GM12891 (cell line): ENCODE measurements at regions not wholly inside any gene's neighbourhood (a gene's known extent, or its start where the extent isn't known, plus 50 kb on each side); places are given as distances from the start of the nearest gene placed in this dataset.

Experiments
- POLR2A ChIP-seq: IDR thresholded peaks from 2 replicates; pipeline ENCODE4 v1.6.1; 2011; ENCODE audit warnings: low read depth, low read length, control low read depth
- POLR2AphosphoS5 ChIP-seq: IDR thresholded peaks from 2 replicates; pipeline ENCODE4 v1.6.1; 2011; ENCODE audit warnings: low read depth, low read length, control low read depth
- SPI1 ChIP-seq: IDR thresholded peaks from 2 replicates; pipeline ENCODE4 v1.6.1; 2011; ENCODE audit warnings: low read depth, low read length, control low read depth

GRCh38 chr11:25943777-25944661, 387.9 kb upstream of the ANO3 start:
- TF ChIP-seq POLR2AphosphoS5, result no peak
- TF ChIP-seq POLR2A, result no peak
- no peak for TF ChIP-seq SPI1
